Karpas-422 (cell line): ENCODE measurements at regions not wholly inside any gene's neighbourhood (a gene's known extent, or its start where the extent isn't known, plus 50 kb on each side); places are given as distances from the start of the nearest gene placed in this dataset.

ENCODE experiments used
- DNase-seq: peaks from one replicate; pipeline ENCODE4 v3.0.0-alpha.2; 2015
- H2AFZ ChIP-seq: fragments of 200-600 bp; sonication (generic); 2 replicates; pipeline ENCODE4 v1.6.1; 2014; ENCODE audit warnings: antibody characterized with exemption, low read length, mixed read lengths
- H3K27ac ChIP-seq: fragments of 200-600 bp; sonication (generic); 2 replicates; pipeline ENCODE4 v1.5.1; 2014; ENCODE audit warnings: mild to moderate bottlenecking, low read length, moderate library complexity
- H3K27me3 ChIP-seq: fragments of 200-600 bp; sonication (generic); 2 replicates; pipeline ENCODE4 v1.6.1; 2014; ENCODE audit warnings: low read length, mixed read lengths
- H3K36me3 ChIP-seq: fragments of 200-600 bp; sonication (generic); 2 replicates; pipeline ENCODE4 v1.6.1; 2014; ENCODE audit warnings: low read length, mixed read lengths; ENCODE audit not compliant: insufficient read depth
- H3K4me1 ChIP-seq: fragments of 200-600 bp; sonication (generic); 2 replicates; pipeline ENCODE4 v1.6.1; 2014; ENCODE audit warnings: mild to moderate bottlenecking, low read length, mixed read lengths
- H3K4me2 ChIP-seq: fragments of 200-600 bp; sonication (generic); 2 replicates; pipeline ENCODE4 v1.6.1; 2014; ENCODE audit warnings: low read length, low read depth, mild to moderate bottlenecking; ENCODE audit not compliant: poor library complexity, severe bottlenecking
- H3K4me3 ChIP-seq: fragments of 200-600 bp; sonication (generic); 2 replicates; pipeline ENCODE4 v1.5.1; 2014; ENCODE audit warnings: mild to moderate bottlenecking, antibody characterized with exemption, low read length, mixed read lengths
- H3K79me2 ChIP-seq: fragments of 200-600 bp; sonication (generic); 2 replicates; pipeline ENCODE4 v1.6.1; 2014; ENCODE audit warnings: mild to moderate bottlenecking, low read length, mixed read lengths
- H3K9ac ChIP-seq: fragments of 200-600 bp; sonication (generic); 2 replicates; pipeline ENCODE4 v1.6.0; 2014; ENCODE audit warnings: low read length
- H3K9me2 ChIP-seq: fragments of 200-600 bp; sonication (generic), shearing (Covaris generic); replicated peaks from 2 replicates; pipeline ENCODE4 v1.6.0; 2014; ENCODE audit warnings: mild to moderate bottlenecking, low read length, moderate library complexity; ENCODE audit not compliant: insufficient read depth
- H3K9me3 ChIP-seq: fragments of 300-700, 200-600 bp; sonication (generic); 2 replicates; pipeline ENCODE4 v1.6.1; 2014; ENCODE audit warnings: low read length, mixed read lengths
- H4K20me1 ChIP-seq: fragments of 200-600 bp; sonication (generic); 2 replicates; pipeline ENCODE4 v1.6.1; 2014; ENCODE audit warnings: mild to moderate bottlenecking, antibody characterized with exemption, low read length, low read depth; ENCODE audit not compliant: insufficient read depth

- peaks cover 40% of the 10 kb centered on the region for H3K4me1 ChIP-seq
- H3K27ac ChIP-seq, result no peak overlapping the region
- H3K4me2 ChIP-seq, result peak overlapping the region; percentile 98
- H3K36me3 ChIP-seq, result no peaks in the 10 kb centered on the region
- peak; percentile 82 for DNase-seq
- H3K4me3 ChIP-seq, result peak overlapping the region; percentile 68
- peaks cover 3% of the 10 kb centered on the region; the same call in 1 of the 2 replicates for H4K20me1 ChIP-seq
- peak overlapping the region; percentile 85; the same call in 1 of the 2 replicates for H2AFZ ChIP-seq
- H3K79me2 ChIP-seq, result no peaks in the 10 kb centered on the region
- H3K9me3 ChIP-seq, result no peaks in the 10 kb centered on the region
- H3K9ac ChIP-seq, result peak overlapping the region; percentile 63
- H3K27me3 ChIP-seq, result no peaks in the 10 kb centered on the region
- H3K9me2 ChIP-seq, result no peaks in the 10 kb centered on the region
These were observed 201.9 kb upstream of the FOXN3 start for GRCh38 chr14:89618811-89619551.

GRCh38 chr14:89618330-89618708 is 201.3 kb upstream of the FOXN3 start:
- H3K4me2 ChIP-seq, result peak overlapping the region; percentile 98
- DNase-seq, result no peak

GRCh38 chr14:89617481-89618329 is 200.7 kb upstream of the FOXN3 start:
- H2AFZ ChIP-seq, result peak overlapping the region; percentile 45; the same call in 1 of the 2 replicates
- peak overlapping the region; percentile 63 for H3K9ac ChIP-seq
- H3K27me3 ChIP-seq, result no peaks in the 10 kb centered on the region
- no peaks in the 10 kb centered on the region for H3K9me2 ChIP-seq
- peak; percentile 57 for DNase-seq
- H3K79me2 ChIP-seq, result no peaks in the 10 kb centered on the region
- peak overlapping the region; percentile 98 for H3K4me2 ChIP-seq
- no peak overlapping the region for H3K27ac ChIP-seq
- H3K9me3 ChIP-seq, result no peaks in the 10 kb centered on the region
- peak overlapping the region; percentile 68 for H3K4me3 ChIP-seq
- peaks cover 40% of the 10 kb centered on the region for H3K4me1 ChIP-seq
- no peaks in the 10 kb centered on the region for H3K36me3 ChIP-seq
- peaks cover 3% of the 10 kb centered on the region; the same call in 1 of the 2 replicates for H4K20me1 ChIP-seq

More at GRCh38 chr14:89618330-89618708, 201.3 kb upstream of the FOXN3 start:
- Histone ChIP-seq H3K4me3 (peak overlapping the region; percentile 68), H3K36me3 (no peaks in the 10 kb centered on the region), H3K4me1 (peaks cover 40% of the 10 kb centered on the region), H2AFZ (peak overlapping the region; percentile 45; the same call in 1 of the 2 replicates), H3K9me2 (no peaks in the 10 kb centered on the region), H4K20me1 (peaks cover 3% of the 10 kb centered on the region; the same call in 1 of the 2 replicates), H3K27ac (no peak overlapping the region), H3K27me3 (no peaks in the 10 kb centered on the region), H3K9ac (peak overlapping the region; percentile 63), H3K79me2 (no peaks in the 10 kb centered on the region), H3K9me3 (no peaks in the 10 kb centered on the region)

GRCh38 chr14:89616852-89617341 is 199.9 kb upstream of the FOXN3 start:
- Histone ChIP-seq H3K4me1 (peaks cover 40% of the 10 kb centered on the region), H3K27ac (no peak overlapping the region), H3K9me2 (no peaks in the 10 kb centered on the region), H3K4me3 (no peak overlapping the region), H3K79me2 (no peaks in the 10 kb centered on the region), H3K9me3 (no peaks in the 10 kb centered on the region), H3K36me3 (no peaks in the 10 kb centered on the region), H4K20me1 (peaks cover 3% of the 10 kb centered on the region; the same call in 1 of the 2 replicates), H3K9ac (no peak overlapping the region), H3K4me2 (peak overlapping the region; percentile 98), H2AFZ (no peak overlapping the region; the same call in 1 of the 2 replicates), H3K27me3 (no peaks in the 10 kb centered on the region)
- DNase-seq, result no peak

- Histone ChIP-seq H3K9ac (no peak overlapping the region), H3K4me2 (no peak overlapping the region), H3K79me2 (no peaks in the 10 kb centered on the region)
These were observed 199.4 kb upstream of the FOXN3 start for GRCh38 chr14:89616425-89616824.

GRCh38 chr14:89615421-89615820 is 198.4 kb upstream of the FOXN3 start:
- no peak overlapping the region for H3K4me3 ChIP-seq
- no peaks in the 10 kb centered on the region for H3K79me2 ChIP-seq
- H3K27me3 ChIP-seq, result no peaks in the 10 kb centered on the region
- no peaks in the 10 kb centered on the region for H3K9me3 ChIP-seq
- H3K4me2 ChIP-seq, result no peak overlapping the region
- H3K9me2 ChIP-seq, result no peaks in the 10 kb centered on the region
- no peak overlapping the region for H3K9ac ChIP-seq
- H2AFZ ChIP-seq, result no peak overlapping the region
- H3K4me1 ChIP-seq, result peaks cover 40% of the 10 kb centered on the region
- no peak overlapping the region for H3K27ac ChIP-seq
- peaks cover 3% of the 10 kb centered on the region; the same call in 1 of the 2 replicates for H4K20me1 ChIP-seq
- DNase-seq, result no peak
- H3K36me3 ChIP-seq, result no peaks in the 10 kb centered on the region

More at GRCh38 chr14:89616425-89616824, 199.4 kb upstream of the FOXN3 start:
- Histone ChIP-seq H3K27ac (no peak overlapping the region), H3K4me1 (peaks cover 40% of the 10 kb centered on the region), H3K9me3 (no peaks in the 10 kb centered on the region), H3K9me2 (no peaks in the 10 kb centered on the region), H3K4me3 (no peak overlapping the region), H2AFZ (no peak overlapping the region), H3K36me3 (no peaks in the 10 kb centered on the region), H4K20me1 (peaks cover 3% of the 10 kb centered on the region; the same call in 1 of the 2 replicates), H3K27me3 (no peaks in the 10 kb centered on the region)
- no peak for DNase-seq

- peak; percentile 47 for DNase-seq
- H3K4me2 ChIP-seq, result no peak overlapping the region
- H2AFZ ChIP-seq, result no peak overlapping the region
- no peak overlapping the region for H3K27ac ChIP-seq
- H3K9me2 ChIP-seq, result no peaks in the 10 kb centered on the region
- H3K4me1 ChIP-seq, result peaks cover 32% of the 10 kb centered on the region
- no peaks in the 10 kb centered on the region for H3K36me3 ChIP-seq
- no peaks in the 10 kb centered on the region for H3K9me3 ChIP-seq
- H3K27me3 ChIP-seq, result no peaks in the 10 kb centered on the region
- peaks cover 3% of the 10 kb centered on the region; the same call in 1 of the 2 replicates for H4K20me1 ChIP-seq
- H3K4me3 ChIP-seq, result no peak overlapping the region
- no peaks in the 10 kb centered on the region for H3K79me2 ChIP-seq
- H3K9ac ChIP-seq, result no peak overlapping the region
These were observed 197.1 kb upstream of the FOXN3 start for GRCh38 chr14:89614009-89614691.
